Psoas muscle (tissue), 7 donors: ENCODE measurements at regions not wholly inside any gene's neighbourhood (a gene's known extent, or its start where the extent isn't known, plus 50 kb on each side); places are given as distances from the start of the nearest gene placed in this dataset.
A peak's percentile ranks its signal among the peaks of the same experiment; 100 is the strongest.
"Not testable (repeated sequence)": the region's sequence is repeated elsewhere in the genome, so short reads cannot be mapped to it uniquely, and the experiment has no call there.

Source experiments
- ATAC-seq, 4 donors: fragments of 200-7000 bp; cut with Tn5 transposase; one replicate each; pipeline ENCODE4 v1.9.1; 2020; ENCODE audit warnings: moderate library complexity in 3 of 4, mild to moderate bottlenecking in 2 of 4
- DNase-seq, 2 donors: peaks; one replicate each; pipeline ENCODE4 v3.0.0-alpha.2; 2020
- H3K27ac ChIP-seq: fragments of 200-600 bp; one replicate; pipeline ENCODE4 v1.8.0; 2022
- H3K27me3 ChIP-seq, 3 donors: fragments of 200-600 bp in 1 of 3; one replicate each; pipeline versions ENCODE4 v1.6.1 to v1.8.0; 2013 to 2022; ENCODE audit warnings: low read length in 2 of 3, mild to moderate bottlenecking in 2 of 3, moderate library complexity in 1 of 3; ENCODE audit not compliant: insufficient read depth in 3 of 3
- H3K36me3 ChIP-seq, 2 donors: fragments of 200-600 bp in 1 of 2; one replicate each; pipeline versions ENCODE4 v1.6.1 to v1.8.0; 2013 to 2022; ENCODE audit warnings: low read depth in 1 of 2, mild to moderate bottlenecking in 1 of 2, moderate library complexity in 1 of 2; ENCODE audit not compliant: insufficient read depth in 1 of 2
- H3K4me1 ChIP-seq: fragments of 200-600 bp; one replicate; pipeline ENCODE4 v1.8.0; 2022
- H3K4me3 ChIP-seq: fragments of 200-600 bp; one replicate; pipeline ENCODE4 v1.8.0; 2022; ENCODE audit warnings: mild to moderate bottlenecking
- H3K9me3 ChIP-seq: fragments of 200-600 bp; one replicate; pipeline ENCODE4 v1.8.0; 2022
- WGBS, 3 donors: extraction: QIAGEN DNeasy Blood & Tissue Kit; methylation state at CpG; one replicate each; pipeline versions ENCODE4 v1.1.6 to v1.1.7; 2013; 5-methylcytosine and 5-hydroxymethylcytosine counted together
- intact Hi-C, 2 donors: fragments of 100-400 bp; cut with DNase I; formaldehyde crosslinking; loops; one replicate each; pipeline versions ENCODE4 v1.11.0 to v1.14.2; 2022
- TF ChIP-seq, protein P1 (sequence below): fragments of 200-600 bp; IDR thresholded peaks from one replicate; pipeline ENCODE4 v1.8.0; 2022; ENCODE audit warnings: antibody characterized with exemption
- donor health status: healthy with polysubstance abuse.
- donor health status: DM: no; HTN: no; CAD: no; lungs with moderate emphysema.
- donor health status: Bipolar disorder and iron deficiency.
- donor health status: healthy.
- donor health status: DM: yes; HTN: yes; CAD: no.
- donor health status: DM: no; HTN: no; CAD: no.
- donor health status: DM: yes; HTN: yes; CAD: no.

DNA sequence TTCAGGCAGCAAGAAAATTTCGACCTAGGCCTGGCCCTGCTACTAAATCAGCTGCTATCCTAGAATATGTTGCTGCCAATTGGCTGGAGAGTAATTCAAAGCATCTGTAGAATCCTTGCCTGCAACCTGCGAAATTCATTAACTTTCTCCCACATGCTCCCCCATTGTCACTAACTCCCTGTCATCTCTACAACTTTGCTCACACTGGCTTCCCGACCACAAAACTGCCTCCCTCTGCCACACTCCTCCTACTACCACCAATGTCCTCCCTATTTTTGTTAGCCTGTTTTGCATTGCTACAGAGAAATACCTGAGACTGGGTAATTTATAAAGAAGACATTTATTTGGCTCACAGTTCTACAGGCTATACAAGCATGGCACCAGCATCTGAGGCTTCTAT lies 570.6 kb downstream of the INSC start:
- Histone ChIP-seq H3K4me3 (no peak overlapping the region), H3K27me3 (no peaks in the 10 kb centered on the region), H3K36me3 (no peaks in the 10 kb centered on the region), H3K9me3 (no peaks in the 10 kb centered on the region), H3K27ac (no peak overlapping the region), H3K4me1 (no peaks in the 10 kb centered on the region)
- TF ChIP-seq, protein P1, sequence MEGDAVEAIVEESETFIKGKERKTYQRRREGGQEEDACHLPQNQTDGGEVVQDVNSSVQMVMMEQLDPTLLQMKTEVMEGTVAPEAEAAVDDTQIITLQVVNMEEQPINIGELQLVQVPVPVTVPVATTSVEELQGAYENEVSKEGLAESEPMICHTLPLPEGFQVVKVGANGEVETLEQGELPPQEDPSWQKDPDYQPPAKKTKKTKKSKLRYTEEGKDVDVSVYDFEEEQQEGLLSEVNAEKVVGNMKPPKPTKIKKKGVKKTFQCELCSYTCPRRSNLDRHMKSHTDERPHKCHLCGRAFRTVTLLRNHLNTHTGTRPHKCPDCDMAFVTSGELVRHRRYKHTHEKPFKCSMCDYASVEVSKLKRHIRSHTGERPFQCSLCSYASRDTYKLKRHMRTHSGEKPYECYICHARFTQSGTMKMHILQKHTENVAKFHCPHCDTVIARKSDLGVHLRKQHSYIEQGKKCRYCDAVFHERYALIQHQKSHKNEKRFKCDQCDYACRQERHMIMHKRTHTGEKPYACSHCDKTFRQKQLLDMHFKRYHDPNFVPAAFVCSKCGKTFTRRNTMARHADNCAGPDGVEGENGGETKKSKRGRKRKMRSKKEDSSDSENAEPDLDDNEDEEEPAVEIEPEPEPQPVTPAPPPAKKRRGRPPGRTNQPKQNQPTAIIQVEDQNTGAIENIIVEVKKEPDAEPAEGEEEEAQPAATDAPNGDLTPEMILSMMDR, result no peak
- 16 to 36% (median 31%) methylated on average over 3 of the region's 3 CpGs for WGBS, 3 donors
- intact Hi-C loops, result no loop called here
- ATAC-seq (no peak), DNase-seq (no peak)

- H3K27ac ChIP-seq, ATAC-seq, H3K27me3 ChIP-seq, H3K4me3 ChIP-seq, intact Hi-C loops, H3K9me3 ChIP-seq, H3K36me3 ChIP-seq, DNase-seq, H3K4me1 ChIP-seq: not testable (repeated sequence)
- WGBS, 3 donors, result 93 to 97% (median 95%) methylated on average over 13 to 14 of the region's 16 CpGs
These were observed 571.5 kb downstream of the INSC start for GRCh38 chr11:15686259-15686658.

DNA sequence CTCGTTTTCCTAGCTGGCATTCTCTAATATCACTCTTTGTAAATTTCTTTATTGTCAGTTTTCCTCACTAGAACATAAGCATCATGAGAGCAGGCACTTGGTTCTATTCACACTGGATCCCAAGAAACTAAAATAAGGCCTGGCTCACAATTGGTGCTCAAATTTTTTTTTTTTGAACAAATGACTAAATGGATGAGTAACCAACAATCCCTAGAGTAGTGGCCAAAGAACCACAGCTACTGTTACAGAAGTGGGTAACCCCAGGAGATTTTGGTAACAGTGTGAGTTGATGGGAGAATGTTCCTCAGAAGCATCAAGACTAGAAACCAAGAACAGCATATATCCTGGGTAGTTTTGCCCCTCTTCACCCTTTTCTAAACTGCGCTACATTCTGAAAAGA lies 572.6 kb downstream of the INSC start:
- Histone ChIP-seq H3K4me3 (no peak overlapping the region), H3K9me3 (no peaks in the 10 kb centered on the region), H3K27me3 (no peaks in the 10 kb centered on the region), H3K4me1 (no peaks in the 10 kb centered on the region), H3K27ac (no peak overlapping the region), H3K36me3 (no peaks in the 10 kb centered on the region)
- ATAC-seq, result no peak
- WGBS, 3 donors, result 93 to 97% (median 97%) methylated on average over 2 of the region's 2 CpGs
- intact Hi-C loops, result no loop called here
- TF ChIP-seq, protein P1, result no peak
- no peak for DNase-seq

DNA sequence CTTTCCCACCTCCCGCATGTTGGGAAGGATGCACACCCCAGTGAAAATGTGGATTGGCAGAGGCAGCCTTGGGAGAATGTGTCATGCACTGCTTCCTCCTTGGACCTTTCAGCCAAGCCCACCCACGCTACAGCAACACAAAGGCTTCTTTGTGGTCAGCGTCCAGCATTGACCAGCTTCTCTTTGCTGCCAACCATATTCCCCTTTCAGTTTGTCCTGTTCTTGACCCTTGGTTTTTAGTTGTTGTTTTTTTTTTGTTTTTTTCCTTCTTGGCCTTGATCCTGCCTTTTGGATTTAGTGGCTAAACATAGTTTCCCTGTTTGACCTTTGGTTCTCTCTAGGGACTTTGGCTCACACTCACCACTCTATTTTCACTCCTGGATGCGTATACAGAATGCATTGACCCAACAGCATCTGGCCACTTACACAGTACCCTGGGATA lies 573.6 kb downstream of the INSC start:
- TF ChIP-seq, protein P1, result no peak
- ATAC-seq, result peak; percentile 50 to 68 (median 57)
- intact Hi-C loops, result no loop called here
- Histone ChIP-seq H3K27ac (no peak overlapping the region), H3K9me3 (no peaks in the 10 kb centered on the region), H3K27me3 (no peaks in the 10 kb centered on the region), H3K4me1 (no peaks in the 10 kb centered on the region), H3K4me3 (no peak overlapping the region), H3K36me3 (no peaks in the 10 kb centered on the region)
- DNase-seq, result peak; percentile 29 to 51
- WGBS, 3 donors, result 39 to 50% (median 46%) methylated on average over 4 of the region's 4 CpGs

DNA sequence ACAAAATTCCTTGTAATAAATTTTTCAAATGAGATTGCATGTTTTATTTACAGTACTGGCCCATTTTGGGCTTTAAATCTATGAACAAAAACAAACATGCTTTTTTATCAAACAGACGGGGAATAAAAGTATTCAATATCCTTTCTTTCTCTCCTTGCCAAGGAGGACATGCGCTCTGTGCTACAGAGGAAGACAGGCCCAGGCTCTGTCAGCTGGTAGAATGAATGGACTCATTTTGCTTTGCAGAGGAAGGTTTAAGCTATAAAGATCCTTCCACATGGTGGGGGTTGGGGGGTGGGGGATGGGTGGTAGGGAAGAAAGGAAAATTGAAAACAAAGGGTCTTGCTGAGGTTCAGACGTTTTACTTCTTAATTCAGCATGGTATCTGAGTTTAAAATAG lies 575.6 kb downstream of the INSC start:
- no peak for DNase-seq
- Histone ChIP-seq H3K36me3 (no peaks in the 10 kb centered on the region), H3K4me1 (no peaks in the 10 kb centered on the region), H3K27me3 (no peaks in the 10 kb centered on the region), H3K9me3 (no peaks in the 10 kb centered on the region), H3K4me3 (no peak overlapping the region), H3K27ac (no peak overlapping the region)
- 56 to 71% (median 67%) methylated on average over 3 of the region's 3 CpGs for WGBS, 3 donors
- intact Hi-C loops, result no loop called here
- ATAC-seq, result no peak
- TF ChIP-seq, protein P1, result no peak
